ENCODE measurements at regions not wholly inside any gene's neighbourhood (a gene's known extent, or its start where the extent isn't known, plus 50 kb on each side); places are given as distances from the start of the nearest gene placed in this dataset.
"Not testable (repeated sequence)": the region's sequence is repeated elsewhere in the genome, so short reads cannot be mapped to it uniquely, and the experiment has no call there.

DNA sequence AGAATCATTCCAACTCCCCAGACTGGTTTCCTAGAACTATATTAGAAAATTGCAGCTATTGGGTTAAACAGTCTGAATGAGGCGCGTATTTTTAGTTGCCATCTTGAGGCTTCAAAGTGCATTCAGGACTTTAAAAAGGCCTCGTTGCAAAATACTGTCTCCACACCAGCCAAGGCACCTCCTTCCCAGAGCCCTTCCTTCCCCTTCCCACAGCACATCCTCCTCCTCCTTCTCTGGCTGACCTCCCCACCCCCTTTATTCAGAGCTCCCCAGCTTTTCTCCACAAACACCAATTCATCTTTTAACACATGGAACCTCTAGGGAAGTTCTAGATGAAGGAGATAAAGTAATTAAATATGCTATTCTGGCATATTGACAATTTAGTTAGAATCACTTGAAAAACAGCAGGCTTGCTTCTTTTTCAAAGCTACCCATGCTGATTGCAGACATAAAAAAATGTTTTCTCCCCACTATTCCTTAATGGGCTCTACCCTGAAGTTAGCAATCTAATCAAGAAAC is 90.3 kb downstream of the RTP5 start:
- no peak for DNase-seq

- DNase-seq: no peak
These were observed 91.9 kb downstream of the RTP5 start for GRCh38 chr2:241961454-241961853.

DNA sequence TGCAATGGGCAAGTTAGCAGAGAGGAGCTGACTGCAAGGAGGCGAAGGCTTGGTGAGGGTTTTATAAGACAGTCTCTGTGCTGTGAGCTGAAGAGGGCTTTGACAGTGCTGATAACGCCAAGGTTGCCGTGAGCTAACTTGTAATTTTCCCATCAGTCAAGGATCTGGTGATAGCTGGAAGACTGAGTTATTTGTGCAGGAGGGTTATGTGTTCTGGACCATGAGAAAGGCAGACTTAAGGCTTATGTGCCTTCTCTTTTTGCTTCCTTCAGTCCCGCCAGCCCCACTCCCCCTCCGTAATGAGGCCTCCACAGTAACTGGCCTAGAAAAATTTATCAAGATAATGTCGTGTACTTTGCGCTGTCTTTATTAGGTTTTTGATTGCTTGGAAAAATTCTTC is 94.6 kb downstream of the RTP5 start:
- DNase-seq: no peak

DNA sequence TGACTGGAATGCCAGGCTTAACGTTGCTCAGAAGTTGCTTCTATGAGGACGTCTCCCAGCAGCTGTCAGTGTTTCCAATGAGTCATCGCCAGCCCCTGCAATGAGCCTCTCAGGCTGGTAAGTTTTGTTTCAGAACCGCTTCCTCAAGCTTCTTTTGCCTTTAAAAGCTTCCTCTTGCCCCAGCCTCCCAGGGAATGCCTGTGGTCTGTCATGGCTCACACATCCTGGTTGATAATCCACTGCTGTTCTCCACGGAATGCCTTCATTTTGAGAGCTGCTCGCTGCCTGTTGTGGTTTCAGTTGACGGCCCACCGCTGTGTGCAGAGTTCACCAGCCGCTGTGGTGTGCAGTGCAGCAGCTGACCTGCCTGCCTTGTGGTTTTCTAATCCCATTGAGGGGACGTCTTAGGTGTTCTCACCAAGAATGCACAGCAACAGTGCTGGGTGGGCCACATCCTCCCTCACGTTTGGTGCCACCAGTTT is 96.4 kb downstream of the RTP5 start:
- no peak for DNase-seq

DNA sequence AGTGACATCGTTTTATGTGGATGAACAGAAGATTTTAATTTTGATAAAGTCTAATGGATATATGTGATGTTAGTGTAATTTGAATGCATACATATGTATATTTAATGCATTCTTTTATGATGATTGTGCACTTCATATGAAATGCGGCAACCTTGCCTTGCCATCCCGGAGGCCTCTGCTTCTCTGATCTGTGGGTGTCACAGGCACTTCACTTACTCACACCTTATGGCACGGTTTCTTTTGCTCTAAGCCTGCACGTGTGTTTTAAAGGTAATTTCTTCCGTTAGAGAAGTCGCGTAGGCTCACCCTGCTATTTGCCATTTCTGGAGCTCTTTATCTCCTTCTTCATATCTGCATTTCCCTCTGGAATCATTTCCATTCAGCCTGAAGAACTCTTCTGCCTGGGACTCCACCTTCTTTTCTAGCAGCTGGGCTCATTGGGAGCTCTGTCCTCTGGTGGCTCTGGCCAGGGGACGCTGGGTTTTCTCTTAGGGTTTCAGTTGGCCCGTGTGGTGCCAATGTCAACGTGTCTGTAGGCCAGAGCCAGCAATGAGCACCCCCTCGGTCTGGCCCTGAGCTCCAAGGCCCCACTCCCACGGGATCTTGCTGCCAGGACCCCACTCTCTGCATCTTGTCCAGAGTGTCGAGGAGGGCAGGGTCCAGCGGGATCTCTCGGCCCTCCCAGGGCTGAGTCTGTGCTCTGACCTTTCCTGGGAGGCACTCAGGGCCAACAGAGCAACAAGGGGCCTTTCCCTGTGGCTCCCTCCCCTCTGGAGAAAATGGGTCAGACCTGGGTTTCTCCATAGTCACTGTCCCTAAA is 97.3 kb downstream of the RTP5 start:
- DNase-seq: no peak

DNA sequence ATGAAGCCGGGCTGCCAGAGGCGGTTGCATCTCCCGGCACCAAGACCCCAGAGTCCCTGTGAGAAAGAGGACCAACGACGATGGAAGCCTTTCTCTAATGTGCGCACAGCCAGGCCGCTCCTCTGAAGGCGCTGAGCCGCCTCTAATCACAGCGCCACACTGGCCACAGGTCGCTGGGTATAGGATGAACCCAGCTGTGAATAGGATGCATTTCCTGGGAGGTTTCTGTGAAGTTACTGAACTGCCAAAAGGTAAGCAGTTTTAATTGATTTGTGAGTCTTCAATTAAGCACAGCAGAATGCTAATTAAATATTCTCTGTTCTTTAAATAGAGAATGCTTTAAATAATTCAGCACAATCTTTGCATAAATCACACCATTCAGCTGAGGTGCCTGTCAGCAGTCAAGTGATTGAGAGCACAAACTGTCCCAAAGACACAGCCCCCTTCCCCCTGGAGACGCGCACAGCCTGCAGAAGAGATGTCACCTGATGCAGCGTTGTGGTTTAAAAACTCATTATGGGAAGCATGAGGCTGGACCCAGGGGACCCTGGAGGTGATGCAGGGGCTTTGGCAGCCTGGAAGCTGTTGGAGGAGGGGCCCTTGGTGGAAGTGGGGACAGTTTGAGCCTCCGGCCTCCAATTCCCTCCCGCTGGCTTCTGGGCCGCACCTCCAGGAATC is 98.1 kb downstream of the RTP5 start:
- no peak for DNase-seq

GRCh38 chr2:241968417-241968816 is 98.9 kb downstream of the RTP5 start:
- DNase-seq: no peak

DNA sequence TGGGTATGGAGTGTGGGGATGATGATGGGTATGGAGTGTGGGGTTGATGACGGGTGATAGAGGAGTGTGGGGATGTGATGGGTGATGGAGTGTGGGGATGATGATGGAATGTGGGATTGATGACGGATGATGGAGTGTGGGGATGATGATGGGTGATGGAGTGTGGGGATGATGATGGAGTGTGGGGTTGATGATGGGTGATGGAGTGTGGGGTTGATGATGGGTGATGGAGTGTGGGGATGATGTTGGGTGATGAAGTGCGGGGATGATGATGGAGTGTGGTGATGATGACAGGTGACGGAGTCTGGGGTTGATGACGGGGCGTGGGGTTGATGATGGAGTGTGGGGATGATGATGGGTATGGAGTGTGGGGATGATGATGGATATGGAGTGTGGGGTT is 99.7 kb downstream of the RTP5 start:
- DNase-seq: not testable (repeated sequence)

- DNase-seq: no peak
These were observed 101.2 kb downstream of the RTP5 start for GRCh38 chr2:241970716-241971115.

DNA sequence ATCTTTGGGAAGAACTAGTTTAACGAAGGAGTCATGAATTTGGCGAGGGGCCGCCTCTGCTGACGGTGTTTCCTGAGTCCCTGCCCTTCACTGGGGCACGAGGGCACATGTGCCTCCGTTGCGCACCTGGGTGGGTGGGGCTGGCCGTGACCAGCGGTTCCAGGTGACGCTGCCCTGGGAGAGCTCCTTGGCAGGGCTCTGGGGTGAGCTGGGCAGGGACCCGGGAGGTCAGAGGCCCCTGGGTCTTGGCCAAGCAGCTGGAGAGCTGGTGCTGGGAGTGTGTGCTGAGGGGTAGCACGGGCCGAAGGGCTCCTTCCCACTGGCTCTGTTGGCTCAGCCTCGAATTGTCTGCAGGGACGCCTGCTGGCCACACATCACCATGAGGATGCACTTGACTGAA is 104.6 kb downstream of the RTP5 start:
- DNase-seq: no peak

- DNase-seq: no peak
These were observed 105.5 kb downstream of the RTP5 start for GRCh38 chr2:241974851-241975592.

DNA sequence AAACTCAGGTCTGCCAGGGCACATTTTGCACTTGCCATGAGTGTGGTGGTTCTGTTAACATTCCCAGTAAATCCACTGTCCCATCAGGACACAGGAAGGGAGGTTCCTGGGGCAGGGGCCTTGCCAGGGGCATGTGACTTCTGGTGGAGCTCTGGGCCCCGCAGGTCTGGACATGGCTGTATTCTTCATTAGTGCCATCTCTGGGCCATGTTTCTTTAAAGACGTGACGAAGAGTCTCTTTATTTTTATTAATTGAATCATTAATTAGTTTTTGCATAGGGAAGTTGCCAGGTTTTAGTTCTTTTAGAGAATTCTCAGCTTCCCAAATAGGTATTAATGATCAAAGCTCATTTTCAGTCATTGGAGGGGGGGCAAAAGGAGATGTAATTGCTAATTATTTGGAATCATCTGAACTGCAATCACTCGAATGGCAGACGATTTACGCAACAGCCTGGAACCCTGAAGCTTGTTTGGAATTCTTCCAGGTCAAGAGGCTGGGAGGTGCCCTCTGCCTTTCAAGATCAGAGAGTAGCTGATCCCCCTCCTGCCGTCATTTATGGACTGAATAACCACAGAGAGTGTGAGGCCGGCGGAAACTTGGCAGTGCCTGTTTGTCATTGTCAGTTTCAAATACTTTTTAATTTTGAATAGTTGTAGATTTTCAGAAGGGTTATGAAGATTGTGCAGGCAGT is 106.2 kb downstream of the RTP5 start:
- no peak for DNase-seq

DNA sequence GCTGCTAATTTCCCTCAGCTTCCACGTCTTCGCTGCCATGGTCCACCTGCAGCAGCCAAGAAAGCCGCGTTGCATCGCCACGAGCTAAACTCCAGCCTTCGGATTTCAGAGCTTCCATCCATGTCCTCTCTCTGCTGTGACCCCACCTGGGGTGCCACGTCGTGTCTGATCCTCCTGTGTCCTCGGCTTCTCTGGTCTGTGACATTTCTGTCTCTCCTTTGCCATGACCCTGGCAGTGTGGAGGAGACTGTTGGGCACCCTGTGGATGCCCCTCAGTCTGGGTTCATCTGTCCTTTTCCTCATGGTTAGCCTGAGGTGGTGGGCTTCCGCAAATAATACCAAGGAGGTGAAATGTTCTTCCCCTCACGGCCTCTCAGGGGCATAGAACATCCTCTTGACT is 106.8 kb downstream of the RTP5 start:
- DNase-seq: no peak

DNA sequence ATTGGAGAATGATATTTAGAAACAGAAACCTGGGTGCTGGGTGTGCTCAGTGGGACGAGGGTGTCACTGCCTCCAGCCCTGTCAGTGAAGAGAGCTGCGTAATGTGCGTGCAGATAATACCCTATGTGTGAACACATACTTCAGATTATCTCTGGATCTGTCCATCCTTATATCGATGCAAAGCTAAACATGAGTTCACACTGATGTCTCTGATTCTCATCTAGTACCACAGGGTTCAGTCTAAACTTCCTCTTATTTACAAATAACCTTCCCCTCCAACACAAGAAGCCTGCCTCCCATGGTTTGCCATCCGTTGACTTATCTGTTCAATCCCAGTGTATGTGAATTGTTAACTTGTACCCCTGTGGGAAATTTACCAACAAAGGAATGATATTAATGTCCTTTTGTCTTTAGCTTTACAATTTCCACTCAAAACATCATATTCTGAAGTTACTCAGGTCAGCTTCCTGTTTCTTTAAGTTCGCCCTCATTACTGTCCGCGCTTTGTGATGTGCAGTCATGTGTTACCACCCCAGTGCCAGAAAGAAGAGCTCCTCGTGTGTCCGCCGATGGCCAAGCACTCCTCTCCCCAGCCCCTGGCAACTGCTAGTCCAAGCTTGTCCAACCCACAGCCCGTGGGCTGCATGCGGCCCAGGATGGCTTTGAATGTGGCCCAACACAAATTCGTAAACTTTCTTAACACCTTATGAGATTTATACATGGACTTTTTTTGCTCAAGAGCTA is 108.2 kb downstream of the RTP5 start:
- no peak for DNase-seq

GRCh38 chr2:241978670-241979069 is 109.1 kb downstream of the RTP5 start:
- DNase-seq: no peak

- DNase-seq: no peak
These were observed 110.7 kb downstream of the RTP5 start for GRCh38 chr2:241980193-241980592.

- no peak for DNase-seq
These were observed 111.7 kb downstream of the RTP5 start for GRCh38 chr2:241981076-241981700.

DNA sequence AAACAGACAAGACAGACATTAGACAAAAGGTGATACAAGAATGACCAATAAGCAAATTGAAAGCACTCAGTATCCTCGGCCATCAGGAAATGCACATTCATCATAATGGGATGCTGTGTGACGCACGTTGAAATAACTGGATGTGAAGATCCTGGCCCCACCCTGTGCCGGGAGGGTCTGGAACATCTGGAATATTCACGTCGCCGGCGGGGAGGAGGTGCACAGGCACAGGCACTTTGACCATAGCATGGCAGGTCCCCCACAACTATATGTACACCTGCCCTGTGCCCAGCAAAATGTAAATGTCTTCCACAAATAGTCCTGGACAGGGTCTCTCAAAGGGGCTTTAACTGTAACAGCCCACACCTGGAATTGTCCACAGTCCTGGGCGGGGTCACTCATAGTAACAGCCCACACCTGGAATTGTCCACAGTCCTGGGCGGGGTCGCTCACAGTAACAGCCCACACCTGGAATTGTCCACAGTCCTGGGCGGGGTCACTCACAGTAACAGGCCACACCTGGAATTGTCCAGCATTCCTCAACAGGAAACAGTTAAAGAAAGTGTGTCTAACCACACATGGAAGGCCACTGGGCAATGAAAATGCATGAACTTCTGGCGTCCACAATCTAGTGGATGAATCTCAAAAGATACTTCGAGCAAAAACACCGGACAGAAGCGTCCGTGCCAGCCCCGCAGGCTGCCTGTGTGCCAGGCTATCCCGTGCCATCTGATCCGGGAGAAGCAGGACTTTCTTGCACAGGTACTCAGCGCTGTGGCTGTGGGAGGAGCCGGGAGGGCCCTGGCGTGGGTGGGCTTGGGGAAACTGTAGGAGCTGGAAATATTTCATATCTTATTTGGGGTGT is 113.4 kb downstream of the RTP5 start:
- DNase-seq: no peak

DNA sequence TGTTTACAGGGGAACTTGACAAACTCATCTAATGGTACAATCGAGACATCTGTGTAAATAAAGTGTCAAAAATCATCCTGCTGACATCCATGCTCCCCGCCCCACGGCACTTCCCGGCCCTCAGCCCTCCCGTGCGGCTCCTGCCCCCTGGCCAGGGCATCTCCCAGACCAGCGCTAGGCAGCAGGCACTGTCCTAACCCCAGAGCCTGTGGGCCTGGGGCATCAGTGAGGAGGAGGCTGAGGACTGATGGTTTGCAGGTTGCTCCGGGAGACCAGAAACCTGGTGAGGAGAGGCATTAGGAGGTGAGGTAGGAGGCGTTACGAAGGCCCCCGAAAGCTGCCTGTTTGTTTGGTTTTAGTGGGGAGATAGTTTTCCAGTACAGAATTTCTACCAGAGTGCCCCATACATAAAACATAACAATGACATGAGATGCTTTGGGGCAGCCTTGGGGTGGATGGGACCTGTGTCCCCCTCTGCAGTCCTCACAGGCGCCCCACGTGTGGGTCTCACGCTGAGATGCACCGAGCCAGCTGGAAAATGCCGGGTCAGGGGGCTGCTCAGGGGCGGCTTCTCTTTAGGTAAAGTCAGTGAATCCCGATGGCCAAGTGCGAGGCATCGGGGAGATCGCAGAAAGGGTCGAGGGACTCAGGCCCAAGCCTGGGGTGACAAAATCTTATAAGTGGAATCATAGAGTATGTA is 114.2 kb downstream of the RTP5 start:
- no peak for DNase-seq

GRCh38 chr2:241984271-241984655 is 114.7 kb downstream of the RTP5 start:
- no peak for DNase-seq

All from NCI-H187 treated with DMSO at 0.1 percent for 48 hours (cell line).